Transverse colon (tissue), 4 donors: ENCODE measurements at regions not wholly inside any gene's neighbourhood (a gene's known extent, or its start where the extent isn't known, plus 50 kb on each side); places are given as distances from the start of the nearest gene placed in this dataset.

ENCODE experiments used
- DNase-seq: peaks from one replicate; pipeline ENCODE4 v3.0.0-alpha.2; 2019
- H3K27ac ChIP-seq, 4 donors: fragments of 200-600 bp; sonication (generic); 2 replicates each; pipeline ENCODE4 v1.5.1; 2016 to 2018; ENCODE audit warnings: inconsistent platforms in 4 of 4
- H3K27me3 ChIP-seq: fragments of 200-600 bp; sonication (generic); 2 replicates; pipeline ENCODE4 v1.5.1; 2017; ENCODE audit warnings: inconsistent platforms
- H3K36me3 ChIP-seq, 4 donors: fragments of 200-600 bp; sonication (generic); 2 replicates each; pipeline ENCODE4 v1.5.1; 2017 to 2019; ENCODE audit warnings: inconsistent platforms in 4 of 4
- H3K4me1 ChIP-seq, 4 donors: fragments of 200-600 bp; sonication (generic); 2 replicates each; pipeline ENCODE4 v1.5.1; 2017 to 2020; ENCODE audit warnings: inconsistent platforms in 4 of 4
- H3K4me3 ChIP-seq, 4 donors: fragments of 200-600 bp; sonication (generic); 1 replicate in 1 of 4; 2 replicates in 3 of 4; pipeline versions ENCODE4 v1.5.1 to v1.6.1; 2017 to 2019; ENCODE audit warnings: inconsistent platforms in 4 of 4
- H3K9me3 ChIP-seq, 2 donors: fragments of 200-600 bp; sonication (generic); 2 replicates each; pipeline ENCODE4 v1.5.1; 2017 to 2019; ENCODE audit warnings: inconsistent platforms in 2 of 2
- CTCF ChIP-seq, 5 experiments: fragments of 200-600 bp in 3 of 5; fragments of 450-650 bp in 2 of 5; sonication (generic) in 3 of 5; IDR thresholded peaks; 1 replicate in 2 of 5; 2 replicates in 3 of 5; pipeline ENCODE4 v1.5.1; 2016 to 2017; ENCODE audit warnings: antibody characterized with exemption in 5 of 5, inconsistent platforms in 3 of 5, mild to moderate bottlenecking in 2 of 5, moderate library complexity in 1 of 5
- EP300 ChIP-seq: sonication (generic); formaldehyde crosslinking; IDR thresholded peaks from one replicate; pipeline ENCODE4 v1.6.1; 2017; ENCODE audit warnings: antibody characterized with exemption, low read depth
- POLR2A ChIP-seq: fragments of 450-650 bp; IDR thresholded peaks from one replicate; pipeline ENCODE4 v1.6.1; 2016; ENCODE audit warnings: antibody characterized with exemption, mild to moderate bottlenecking, moderate library complexity
- POLR2AphosphoS5 ChIP-seq, 3 donors: sonication (generic); formaldehyde crosslinking; IDR thresholded peaks; one replicate each; pipeline ENCODE4 v1.6.1; 2016; ENCODE audit warnings: antibody characterized with exemption in 3 of 3
- WGBS, 2 donors: methylation state at CpG; one replicate each; pipeline ENCODE4 v1.1.5; 2018; ENCODE audit warnings: low coverage in 1 of 2; 5-methylcytosine and 5-hydroxymethylcytosine counted together
- in situ Hi-C, 4 donors: fragments of 200-750 bp; cut with MboI; loops; one replicate each; pipeline versions ENCODE4 v1.15.0 to v1.15.1; 2017; ENCODE audit warnings: low sequenced_read_pairs in 3 of 4, low pct_ligation_motif_present in 1 of 4, low pct_unique_long_range_greater_than_20kb in 1 of 4
- intact Hi-C: fragments of 100-400 bp; cut with DNase I; formaldehyde crosslinking; loops from one replicate; pipeline ENCODE4 v1.15.1; 2023; ENCODE audit warnings: low total_unique reads

GRCh38 chr12:131457331-131458047 is 253.4 kb upstream of the SFSWAP start:
- no peak for DNase-seq
- H3K27me3 ChIP-seq, result peaks cover 7% of the 10 kb centered on the region
- no peaks in the 10 kb centered on the region for H3K36me3 ChIP-seq
- WGBS, 2 donors, result 86 to 90% methylated on average over 3 to 17 of the region's 19 CpGs
- H3K27ac ChIP-seq, result no peak overlapping the region
- no peak overlapping the region for H3K4me3 ChIP-seq
- intact Hi-C loops (no loop called here), in situ Hi-C loops (no loop called here)
- TF ChIP-seq CTCF (IDR thresholded peaks at IDR 0.05) (no peak), EP300 (no peak), POLR2A (no peak), POLR2AphosphoS5 (IDR thresholded peaks at IDR 0.05) (no peak)
- H3K9me3 ChIP-seq, result no peaks in the 10 kb centered on the region
- no peaks in the 10 kb centered on the region for H3K4me1 ChIP-seq

DNA sequence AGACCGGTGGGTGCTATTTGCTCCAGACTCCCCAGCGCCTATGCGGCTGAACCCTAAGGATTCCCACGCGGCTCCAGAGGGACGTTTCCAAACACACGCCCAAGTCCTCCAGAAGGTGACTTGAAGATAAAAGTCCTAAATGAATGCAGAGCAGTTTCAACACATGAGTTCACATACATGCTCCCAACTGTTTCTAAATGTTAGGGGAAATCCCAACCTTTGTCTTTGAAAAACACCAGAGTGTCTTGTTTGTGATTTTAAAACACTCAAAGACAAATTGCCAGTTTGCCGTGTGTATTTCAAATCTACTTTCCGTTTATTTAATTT is 252.9 kb upstream of the SFSWAP start:
- H3K9me3 ChIP-seq, result no peaks in the 10 kb centered on the region
- H3K27me3 ChIP-seq, result peaks cover 7% of the 10 kb centered on the region
- TF ChIP-seq POLR2AphosphoS5 (IDR thresholded peaks at IDR 0.05) (no peak), EP300 (no peak), CTCF (IDR thresholded peaks at IDR 0.05) (no peak), POLR2A (no peak)
- H3K36me3 ChIP-seq, result no peaks in the 10 kb centered on the region
- in situ Hi-C loops, result no loop called here
- WGBS, 2 donors, result 30 to 64% methylated on average over 2 to 9 of the region's 9 CpGs
- H3K4me1 ChIP-seq, result no peaks in the 10 kb centered on the region
- H3K4me3 ChIP-seq, result no peak overlapping the region
- intact Hi-C loops, result no loop called here
- H3K27ac ChIP-seq, result no peak overlapping the region
- DNase-seq, result no peak

GRCh38 chr12:131458931-131459772 is 251.7 kb upstream of the SFSWAP start:
- H3K27ac ChIP-seq, result no peak overlapping the region

GRCh38 chr12:131459773-131460365 is 251.0 kb upstream of the SFSWAP start:
- in situ Hi-C loops, result no loop called here
- intact Hi-C loops, result no loop called here
- H3K4me3 ChIP-seq, result no peak overlapping the region
- TF ChIP-seq POLR2AphosphoS5 (IDR thresholded peaks at IDR 0.05) (no peak), EP300 (no peak), POLR2A (no peak), CTCF (IDR thresholded peaks at IDR 0.05) (no peak)
- no peaks in the 10 kb centered on the region for H3K4me1 ChIP-seq
- H3K27me3 ChIP-seq, result peaks cover 7% of the 10 kb centered on the region
- no peak overlapping the region for H3K27ac ChIP-seq
- no peak for DNase-seq
- no peaks in the 10 kb centered on the region for H3K36me3 ChIP-seq
- WGBS, 2 donors, result 65 to 66% methylated on average over 4 to 21 of the region's 21 CpGs
- no peaks in the 10 kb centered on the region for H3K9me3 ChIP-seq

More at GRCh38 chr12:131458931-131459772, 251.7 kb upstream of the SFSWAP start:
- no peaks in the 10 kb centered on the region for H3K4me1 ChIP-seq
- no peak for TF ChIP-seq POLR2AphosphoS5 (IDR thresholded peaks at IDR 0.05)
- no peak overlapping the region for H3K4me3 ChIP-seq
- in situ Hi-C loops, result no loop called here
- H3K9me3 ChIP-seq, result no peaks in the 10 kb centered on the region
- H3K36me3 ChIP-seq, result no peaks in the 10 kb centered on the region
- intact Hi-C loops, result no loop called here
- no peak for DNase-seq
- peaks cover 7% of the 10 kb centered on the region for H3K27me3 ChIP-seq
- 64 to 77% methylated on average over 12 to 30 of the region's 31 CpGs for WGBS, 2 donors
